ENCODE measurements at regions not wholly inside any gene's neighbourhood (a gene's known extent, or its start where the extent isn't known, plus 50 kb on each side); places are given as distances from the start of the nearest gene placed in this dataset.

GRCh38 chr14:97592341-97592980, 795.3 kb downstream of the VRK1 start:
- no peak for DNase-seq (ENCODE audit: low spot score)

GRCh38 chr14:97594306-97594705, 797.1 kb downstream of the VRK1 start:
- no peak for DNase-seq (ENCODE audit: low spot score)

GRCh38 chr14:97602438-97603117, 805.4 kb downstream of the VRK1 start:
- DNase-seq (ENCODE audit: low spot score), result no peak

GRCh38 chr14:97603201-97603600, 806.0 kb downstream of the VRK1 start:
- no peak for DNase-seq (ENCODE audit: low spot score)

GRCh38 chr14:97604731-97605130, 807.5 kb downstream of the VRK1 start:
- no peak for DNase-seq (ENCODE audit: low spot score)

- DNase-seq (ENCODE audit: low spot score), result no peak
Measured at GRCh38 chr14:97618401-97618800, 821.2 kb downstream of the VRK1 start.

GRCh38 chr14:97618917-97619690, 821.9 kb downstream of the VRK1 start:
- no peak for DNase-seq (ENCODE audit: low spot score)

- DNase-seq (ENCODE audit: low spot score), result no peak
Measured at GRCh38 chr14:97620066-97620465, 822.9 kb downstream of the VRK1 start.

GRCh38 chr14:97624985-97625384, 827.8 kb downstream of the VRK1 start:
- DNase-seq (ENCODE audit: low spot score), result no peak

GRCh38 chr14:97625477-97625876, 828.3 kb downstream of the VRK1 start:
- DNase-seq (ENCODE audit: low spot score), result no peak

- DNase-seq (ENCODE audit: low spot score), result no peak
Measured at GRCh38 chr14:97626088-97626487, 828.9 kb downstream of the VRK1 start.

- no peak for DNase-seq (ENCODE audit: low spot score)
Measured at GRCh38 chr14:97630249-97630648, 833.1 kb downstream of the VRK1 start.

- no peak for DNase-seq (ENCODE audit: low spot score)
Measured at GRCh38 chr14:97633131-97633738, 836.1 kb downstream of the VRK1 start.

GRCh38 chr14:97634751-97635150, 837.6 kb downstream of the VRK1 start:
- DNase-seq (ENCODE audit: low spot score), result no peak

GRCh38 chr14:97638864-97639263, 841.7 kb downstream of the VRK1 start:
- DNase-seq (ENCODE audit: low spot score), result no peak

GRCh38 chr14:97640031-97640430, 842.8 kb downstream of the VRK1 start:
- DNase-seq (ENCODE audit: low spot score), result no peak

- DNase-seq (ENCODE audit: low spot score), result no peak
Measured at GRCh38 chr14:97641827-97642226, 844.6 kb downstream of the VRK1 start.

- DNase-seq (ENCODE audit: low spot score), result no peak
Measured at GRCh38 chr14:97642631-97643030, 845.4 kb downstream of the VRK1 start.

GRCh38 chr14:97644365-97644764, 847.2 kb downstream of the VRK1 start:
- DNase-seq (ENCODE audit: low spot score), result no peak

- DNase-seq (ENCODE audit: low spot score), result no peak
Measured at GRCh38 chr14:97649752-97650151, 852.6 kb downstream of the VRK1 start.

- no peak for DNase-seq (ENCODE audit: low spot score)
Measured at GRCh38 chr14:97655169-97655948, 858.2 kb downstream of the VRK1 start.

GRCh38 chr14:97657609-97658008, 860.4 kb downstream of the VRK1 start:
- DNase-seq (ENCODE audit: low spot score), result no peak

All from AG08395 (cell line).